ENCODE measurements at regions not wholly inside any gene's neighbourhood (a gene's known extent, or its start where the extent isn't known, plus 50 kb on each side); places are given as distances from the start of the nearest gene placed in this dataset.

GRCh38 chr21:38744861-38745260 lies 60.9 kb upstream of the ETS2 start:
- no peak for TF ChIP-seq CTCF (IDR thresholded peaks at IDR 0.05; ENCODE audit: low read length)
- TF ChIP-seq EZH2 (optimal IDR thresholded peaks at IDR 0.05; ENCODE audit: low read depth, low read length), result no peak

All from MM.1S (cell line).